ENCODE measurements at regions not wholly inside any gene's neighbourhood (a gene's known extent, or its start where the extent isn't known, plus 50 kb on each side); places are given as distances from the start of the nearest gene placed in this dataset.

GRCh38 chr1:239882967-239883366 lies 208.7 kb upstream of the FMN2 start:
- no peak overlapping the region for H2BK12ac ChIP-seq (ENCODE audit: low read length)
- H2AFZ ChIP-seq (ENCODE audit: insufficient read depth, low read length, poor library complexity), result no peak overlapping the region
- H3K79me1 ChIP-seq (ENCODE audit: low read length), result no peaks in the 10 kb centered on the region
- no peak overlapping the region for H4K8ac ChIP-seq (ENCODE audit: low read depth, low read length)
- no peak overlapping the region for H3K4me2 ChIP-seq (ENCODE audit: low read length)
- no CpG with 5 or more reads among the region's 4 CpGs for WGBS (ENCODE audit: extremely low coverage, insufficient coverage, insufficient read length)
- no peak overlapping the region for H2BK120ac ChIP-seq (ENCODE audit: insufficient read depth, low read length, poor library complexity)
- no peak for DNase-seq
- no peaks in the 10 kb centered on the region for H3K79me2 ChIP-seq (ENCODE audit: control insufficient read depth, insufficient read depth, low read length, poor library complexity)
- H2BK5ac ChIP-seq (ENCODE audit: low read depth, low read length, poor library complexity), result no peak overlapping the region
- no peak overlapping the region for H3K4ac ChIP-seq (ENCODE audit: low read depth, low read length)
- H3K4me1 ChIP-seq (ENCODE audit: control insufficient read depth in 1 of 2, insufficient read depth in 2 of 2, low read length in 2 of 2), result no peaks in the 10 kb centered on the region
- no peak overlapping the region for H4K91ac ChIP-seq (ENCODE audit: low read depth, low read length)
- H2AK5ac ChIP-seq (ENCODE audit: low read length), result no peak overlapping the region
- no peak overlapping the region for H4K12ac ChIP-seq (ENCODE audit: low read depth, low read length)
- H3K9ac ChIP-seq (ENCODE audit: low read length), result no peak overlapping the region
- no peak overlapping the region for H3K18ac ChIP-seq (ENCODE audit: low read length)
- H3K14ac ChIP-seq (ENCODE audit: low read length), result no peak overlapping the region
- no peak overlapping the region for H3K4me3 ChIP-seq (ENCODE audit: low read depth, low read length)
- no peak overlapping the region for H3K27ac ChIP-seq (ENCODE audit: low read depth, low read length)
- H3K23ac ChIP-seq (ENCODE audit: low read length), result no peak overlapping the region
- H3K9me3 ChIP-seq (ENCODE audit: insufficient read depth, low read depth, low read length), result no peaks in the 10 kb centered on the region
- H3K27me3 ChIP-seq (ENCODE audit: insufficient read depth, low read length), result no peaks in the 10 kb centered on the region
- H3K36me3 ChIP-seq (ENCODE audit: control insufficient read depth in 1 of 2, insufficient read depth in 2 of 2, low read length in 2 of 2), result no peaks in the 10 kb centered on the region

DNA sequence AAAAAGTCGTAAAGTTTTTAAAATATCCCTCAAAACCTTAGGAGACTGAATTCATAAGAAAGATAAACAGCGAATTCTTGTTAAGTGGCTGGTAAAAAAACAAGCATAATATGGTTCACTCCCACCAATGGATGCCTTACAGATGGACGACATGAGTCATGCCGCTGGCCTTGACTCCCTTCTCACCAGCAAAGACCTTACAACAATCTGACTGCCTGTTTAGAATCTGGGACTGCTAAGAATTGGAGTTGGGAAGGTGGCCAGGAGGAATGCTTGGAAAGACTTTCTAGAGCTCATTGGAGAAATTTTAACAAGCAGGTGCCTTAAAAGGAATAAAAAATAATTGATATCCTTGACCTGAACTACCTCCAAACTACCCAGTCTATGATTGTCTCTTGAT lies 206.9 kb upstream of the FMN2 start:
- H3K14ac ChIP-seq (ENCODE audit: low read length), result no peak overlapping the region
- H3K18ac ChIP-seq (ENCODE audit: low read length), result no peak overlapping the region
- H3K36me3 ChIP-seq (ENCODE audit: control insufficient read depth in 1 of 2, insufficient read depth in 2 of 2, low read length in 2 of 2), result no peaks in the 10 kb centered on the region
- no peaks in the 10 kb centered on the region for H3K79me2 ChIP-seq (ENCODE audit: control insufficient read depth, insufficient read depth, low read length, poor library complexity)
- H4K91ac ChIP-seq (ENCODE audit: low read depth, low read length), result no peak overlapping the region
- DNase-seq, result no peak
- H2BK12ac ChIP-seq (ENCODE audit: low read length), result no peak overlapping the region
- no peaks in the 10 kb centered on the region for H3K4me1 ChIP-seq (ENCODE audit: control insufficient read depth in 1 of 2, insufficient read depth in 2 of 2, low read length in 2 of 2)
- H2BK5ac ChIP-seq (ENCODE audit: low read depth, low read length, poor library complexity), result no peak overlapping the region
- no peak overlapping the region for H3K9ac ChIP-seq (ENCODE audit: low read length)
- H3K9me3 ChIP-seq (ENCODE audit: insufficient read depth, low read depth, low read length), result no peaks in the 10 kb centered on the region
- no peak overlapping the region for H3K4me3 ChIP-seq (ENCODE audit: low read depth, low read length)
- H3K79me1 ChIP-seq (ENCODE audit: low read length), result no peaks in the 10 kb centered on the region
- no peak overlapping the region for H2BK120ac ChIP-seq (ENCODE audit: insufficient read depth, low read length, poor library complexity)
- H3K27ac ChIP-seq (ENCODE audit: low read depth, low read length), result no peak overlapping the region
- H2AK5ac ChIP-seq (ENCODE audit: low read length), result no peak overlapping the region
- H3K4ac ChIP-seq (ENCODE audit: low read depth, low read length), result no peak overlapping the region
- H3K27me3 ChIP-seq (ENCODE audit: insufficient read depth, low read length), result no peaks in the 10 kb centered on the region
- WGBS (ENCODE audit: extremely low coverage, insufficient coverage, insufficient read length), result no CpG with 5 or more reads among the region's 4 CpGs
- no peak overlapping the region for H3K4me2 ChIP-seq (ENCODE audit: low read length)
- no peak overlapping the region for H2AFZ ChIP-seq (ENCODE audit: insufficient read depth, low read length, poor library complexity)
- H4K8ac ChIP-seq (ENCODE audit: low read depth, low read length), result no peak overlapping the region
- no peak overlapping the region for H3K23ac ChIP-seq (ENCODE audit: low read length)
- H4K12ac ChIP-seq (ENCODE audit: low read depth, low read length), result no peak overlapping the region

GRCh38 chr1:239886266-239886665 lies 205.4 kb upstream of the FMN2 start:
- Histone ChIP-seq H3K4me1 (ENCODE audit: control insufficient read depth in 1 of 2, insufficient read depth in 2 of 2, low read length in 2 of 2) (no peaks in the 10 kb centered on the region), H2BK120ac (ENCODE audit: insufficient read depth, low read length, poor library complexity) (no peak overlapping the region), H3K4me3 (ENCODE audit: low read depth, low read length) (no peak overlapping the region), H3K36me3 (ENCODE audit: control insufficient read depth in 1 of 2, insufficient read depth in 2 of 2, low read length in 2 of 2) (no peaks in the 10 kb centered on the region), H3K9me3 (ENCODE audit: insufficient read depth, low read depth, low read length) (no peaks in the 10 kb centered on the region), H3K9ac (ENCODE audit: low read length) (no peak overlapping the region), H3K23ac (ENCODE audit: low read length) (no peak overlapping the region), H4K8ac (ENCODE audit: low read depth, low read length) (no peak overlapping the region), H3K4me2 (ENCODE audit: low read length) (no peak overlapping the region), H2AFZ (ENCODE audit: insufficient read depth, low read length, poor library complexity) (no peak overlapping the region), H3K79me1 (ENCODE audit: low read length) (no peaks in the 10 kb centered on the region), H2AK5ac (ENCODE audit: low read length) (no peak overlapping the region), H3K79me2 (ENCODE audit: control insufficient read depth, insufficient read depth, low read length, poor library complexity) (no peaks in the 10 kb centered on the region), H3K27me3 (ENCODE audit: insufficient read depth, low read length) (no peaks in the 10 kb centered on the region), H3K27ac (ENCODE audit: low read depth, low read length) (no peak overlapping the region), H3K18ac (ENCODE audit: low read length) (no peak overlapping the region), H4K91ac (ENCODE audit: low read depth, low read length) (no peak overlapping the region), H4K12ac (ENCODE audit: low read depth, low read length) (no peak overlapping the region), H2BK12ac (ENCODE audit: low read length) (no peak overlapping the region), H2BK5ac (ENCODE audit: low read depth, low read length, poor library complexity) (no peak overlapping the region), H3K4ac (ENCODE audit: low read depth, low read length) (no peak overlapping the region), H3K14ac (ENCODE audit: low read length) (no peak overlapping the region)
- DNase-seq, result no peak
- no CpG with 5 or more reads among the region's 5 CpGs for WGBS (ENCODE audit: extremely low coverage, insufficient coverage, insufficient read length)

- no peak overlapping the region for H3K14ac ChIP-seq (ENCODE audit: low read length)
- no peaks in the 10 kb centered on the region for H3K27me3 ChIP-seq (ENCODE audit: insufficient read depth, low read length)
- H3K18ac ChIP-seq (ENCODE audit: low read length), result no peak overlapping the region
- no peaks in the 10 kb centered on the region for H3K79me2 ChIP-seq (ENCODE audit: control insufficient read depth, insufficient read depth, low read length, poor library complexity)
- H2AFZ ChIP-seq (ENCODE audit: insufficient read depth, low read length, poor library complexity), result no peak overlapping the region
- H3K27ac ChIP-seq (ENCODE audit: low read depth, low read length), result no peak overlapping the region
- no peak overlapping the region for H2BK120ac ChIP-seq (ENCODE audit: insufficient read depth, low read length, poor library complexity)
- H2AK5ac ChIP-seq (ENCODE audit: low read length), result no peak overlapping the region
- H3K23ac ChIP-seq (ENCODE audit: low read length), result no peak overlapping the region
- no peaks in the 10 kb centered on the region for H3K79me1 ChIP-seq (ENCODE audit: low read length)
- WGBS (ENCODE audit: extremely low coverage, insufficient coverage, insufficient read length), result no CpG with 5 or more reads among the region's 4 CpGs
- H3K9me3 ChIP-seq (ENCODE audit: insufficient read depth, low read depth, low read length), result no peaks in the 10 kb centered on the region
- H3K36me3 ChIP-seq (ENCODE audit: control insufficient read depth in 1 of 2, insufficient read depth in 2 of 2, low read length in 2 of 2), result no peaks in the 10 kb centered on the region
- no peak overlapping the region for H4K91ac ChIP-seq (ENCODE audit: low read depth, low read length)
- no peak overlapping the region for H3K4me3 ChIP-seq (ENCODE audit: low read depth, low read length)
- no peak overlapping the region for H2BK12ac ChIP-seq (ENCODE audit: low read length)
- H4K8ac ChIP-seq (ENCODE audit: low read depth, low read length), result no peak overlapping the region
- DNase-seq, result no peak
- H3K9ac ChIP-seq (ENCODE audit: low read length), result no peak overlapping the region
- H3K4ac ChIP-seq (ENCODE audit: low read depth, low read length), result no peak overlapping the region
- no peaks in the 10 kb centered on the region for H3K4me1 ChIP-seq (ENCODE audit: control insufficient read depth in 1 of 2, insufficient read depth in 2 of 2, low read length in 2 of 2)
- no peak overlapping the region for H4K12ac ChIP-seq (ENCODE audit: low read depth, low read length)
- H2BK5ac ChIP-seq (ENCODE audit: low read depth, low read length, poor library complexity), result no peak overlapping the region
- no peak overlapping the region for H3K4me2 ChIP-seq (ENCODE audit: low read length)
Measured at GRCh38 chr1:239888639-239889038, 203.0 kb upstream of the FMN2 start.

Measured in trophoblast cell (in vitro differentiated cells and primary cell).